ENCODE measurements at regions not wholly inside any gene's neighbourhood (a gene's known extent, or its start where the extent isn't known, plus 50 kb on each side); places are given as distances from the start of the nearest gene placed in this dataset.

- TF ChIP-seq CTCF (IDR thresholded peaks at IDR 0.05 in 8 of 11, conservative IDR thresholded peaks at IDR 0.05 in 3 of 11) (no peak), POLR2A (IDR thresholded peaks at IDR 0.05) (no peak)
Observed at GRCh38 chr13:44843403-44843802, 145.9 kb downstream of the NUFIP1 start.

Data from spleen (tissue), 7 donors.